ENCODE measurements at regions not wholly inside any gene's neighbourhood (a gene's known extent, or its start where the extent isn't known, plus 50 kb on each side); places are given as distances from the start of the nearest gene placed in this dataset.
"Not testable (repeated sequence)": the region's sequence is repeated elsewhere in the genome, so short reads cannot be mapped to it uniquely, and the experiment has no call there.

GRCh38 chr12:87596134-87596533, 433.1 kb downstream of the C12orf50 start:
- no peak for ATAC-seq
- no peak for DNase-seq (ENCODE audit: low spot score)

DNA sequence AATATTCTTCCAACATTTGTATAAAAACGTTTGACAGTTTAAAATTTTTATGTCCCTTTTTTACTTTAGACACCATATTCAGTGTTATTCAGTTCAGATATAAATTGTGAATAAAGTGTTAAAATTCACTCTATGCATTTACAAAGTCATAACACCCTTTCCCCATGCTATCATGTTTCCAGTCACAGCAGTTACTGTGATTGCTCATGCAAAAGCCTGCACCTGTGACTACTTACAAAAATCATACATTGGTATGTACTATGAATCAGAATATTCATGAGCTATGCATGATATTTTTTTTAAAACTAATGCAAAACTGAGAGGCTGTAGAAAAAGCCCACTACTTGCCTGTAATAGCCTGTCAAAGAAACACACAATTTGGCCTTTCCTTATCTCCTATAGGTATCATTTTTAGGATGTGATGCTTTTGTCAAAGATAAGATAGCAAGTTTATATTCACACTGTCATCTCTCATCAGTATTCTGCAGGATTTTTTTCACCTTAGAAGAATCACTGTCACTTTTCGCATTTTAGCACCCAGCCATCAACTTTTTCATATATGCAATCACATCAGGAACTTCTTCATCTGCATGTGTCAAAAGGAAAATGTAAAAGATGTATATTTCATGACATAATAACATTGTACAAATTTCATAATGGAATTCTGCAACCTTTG, 443.2 kb downstream of the C12orf50 start:
- DNase-seq (ENCODE audit: low spot score) = no peak
- no peak for ATAC-seq

GRCh38 chr12:87579091-87579490, 450.1 kb downstream of the C12orf50 start:
- not testable (repeated sequence) for ATAC-seq; DNase-seq (ENCODE audit: low spot score)

DNA sequence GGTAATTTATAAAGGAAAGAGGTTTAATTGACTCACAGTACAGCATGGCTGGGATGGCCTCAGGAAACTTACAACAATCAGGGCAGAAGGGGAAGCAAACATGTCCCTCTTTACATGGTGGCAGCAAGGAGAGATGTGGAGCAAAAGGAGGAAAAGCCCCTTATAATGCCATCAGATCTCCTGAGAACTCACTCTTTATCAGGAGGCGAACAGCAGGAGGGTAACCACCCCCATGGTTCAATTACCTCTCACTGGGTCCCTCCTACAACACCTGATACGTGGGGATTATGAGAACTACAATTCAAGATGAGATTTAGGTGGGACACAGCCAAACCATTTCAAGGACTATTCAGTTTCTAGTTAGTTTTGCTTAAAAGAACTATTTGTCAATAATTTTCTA, 453.3 kb downstream of the C12orf50 start:
- DNase-seq (ENCODE audit: low spot score) = no peak
- no peak for ATAC-seq

- not testable (repeated sequence) for DNase-seq (ENCODE audit: low spot score); ATAC-seq
Observed at GRCh38 chr12:87566918-87567317, 462.3 kb downstream of the C12orf50 start.

DNA sequence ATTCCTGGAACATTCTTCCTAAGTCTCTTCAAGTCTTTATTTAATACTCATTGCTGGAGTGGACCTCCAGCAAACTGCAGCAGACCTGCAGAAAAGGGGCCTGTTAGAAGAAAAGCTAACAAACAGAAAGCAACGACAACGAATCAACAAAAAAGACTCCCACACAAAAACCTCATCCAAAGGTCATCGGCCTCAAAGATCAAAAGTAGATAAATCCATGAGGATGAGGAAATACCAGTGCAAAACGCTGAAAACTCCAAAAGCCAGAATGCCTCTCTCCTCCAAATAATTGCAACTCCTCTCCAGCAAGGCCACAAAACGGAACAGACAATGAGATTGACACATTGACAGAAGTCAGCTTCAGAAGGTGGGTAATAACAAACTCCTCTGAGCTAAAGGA, 472.2 kb downstream of the C12orf50 start:
- ATAC-seq = no peak
- no peak for DNase-seq (ENCODE audit: low spot score)

- not testable (repeated sequence) for ATAC-seq; DNase-seq (ENCODE audit: low spot score)
Observed at GRCh38 chr12:87531213-87531612, 498.0 kb downstream of the C12orf50 start.

GRCh38 chr12:87529413-87529812, 499.8 kb downstream of the C12orf50 start:
- no peak for DNase-seq (ENCODE audit: low spot score)
- ATAC-seq = no peak

GRCh38 chr12:87520968-87521367, 508.2 kb downstream of the C12orf50 start:
- ATAC-seq = no peak
- no peak for DNase-seq (ENCODE audit: low spot score)

DNA sequence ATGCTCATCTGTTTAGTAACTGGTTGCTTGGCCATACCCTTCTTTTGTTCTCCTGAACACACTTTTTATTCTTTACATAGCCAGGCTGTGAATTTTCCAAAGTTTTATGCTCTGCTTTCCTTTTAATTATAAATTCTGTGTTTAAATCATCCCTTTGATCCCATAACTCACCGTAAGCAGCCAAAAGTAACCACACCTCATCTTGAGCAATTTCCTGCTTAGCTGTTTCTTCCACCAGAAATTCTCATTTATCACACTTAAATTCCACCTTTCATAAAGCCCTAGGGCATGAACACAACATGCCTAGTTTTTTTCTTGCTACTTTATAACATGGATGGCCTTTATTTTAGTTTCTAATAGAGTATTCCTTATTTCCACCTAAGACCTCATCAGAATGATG, 510.7 kb downstream of the C12orf50 start:
- no peak for ATAC-seq
- DNase-seq (ENCODE audit: low spot score) = no peak

GRCh38 chr12:87518036-87518435, 511.2 kb downstream of the C12orf50 start:
- no peak for DNase-seq (ENCODE audit: low spot score)
- ATAC-seq = no peak

DNA sequence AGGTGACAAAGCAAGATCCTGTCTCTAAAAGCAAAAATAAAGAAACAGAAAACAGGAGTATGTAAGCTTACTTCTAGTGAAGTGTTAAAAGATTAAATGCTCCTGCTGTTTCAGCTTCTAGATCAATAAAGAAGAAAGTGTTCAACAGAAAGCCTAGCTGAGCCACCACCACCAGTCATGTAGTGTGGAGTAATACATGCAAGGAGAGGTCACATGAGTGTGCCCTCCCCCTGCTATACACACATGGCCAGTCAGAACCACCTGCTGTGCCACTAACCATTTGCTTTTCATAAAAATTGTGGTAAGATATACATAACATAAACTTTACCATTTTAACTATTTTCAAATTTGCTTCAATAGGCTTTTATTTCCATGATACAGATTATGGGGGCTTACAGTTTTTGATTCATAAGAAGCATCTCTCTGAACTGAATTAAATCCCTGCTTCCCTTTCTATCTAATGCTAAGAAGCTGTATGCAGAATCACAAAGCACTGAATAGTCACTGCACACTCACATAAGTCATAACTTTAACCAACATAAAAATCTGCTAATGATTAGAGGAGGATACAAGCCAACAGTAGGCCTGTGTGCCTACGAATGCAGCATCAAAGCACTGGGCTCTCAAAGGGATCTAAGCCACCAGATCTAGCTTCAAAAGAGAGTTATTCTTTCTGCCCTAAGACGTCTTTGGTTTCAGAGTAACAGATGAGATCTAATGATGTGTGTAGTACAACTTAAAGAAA, 515.5 kb downstream of the C12orf50 start:
- ATAC-seq = no peak
- DNase-seq (ENCODE audit: low spot score) = no peak

DNA sequence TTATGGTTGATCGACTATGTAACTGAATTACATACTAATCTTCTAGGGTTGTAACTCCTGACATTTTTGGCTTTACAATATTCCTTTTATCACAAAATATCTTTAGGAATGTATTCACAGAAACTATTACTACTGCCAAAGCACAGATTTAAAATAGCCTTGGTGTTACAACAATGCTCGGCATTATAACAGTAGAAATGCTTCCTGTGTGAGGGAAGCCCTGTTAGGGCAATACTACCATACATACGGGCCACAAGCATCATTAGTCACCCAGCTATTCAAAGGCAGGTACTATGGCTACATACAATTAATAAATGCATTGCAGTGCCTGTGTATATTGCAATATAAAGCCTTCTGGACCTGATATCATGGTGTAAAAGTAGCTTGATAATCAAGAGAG, 517.8 kb downstream of the C12orf50 start:
- ATAC-seq (no peak), DNase-seq (ENCODE audit: low spot score) (no peak)

DNA sequence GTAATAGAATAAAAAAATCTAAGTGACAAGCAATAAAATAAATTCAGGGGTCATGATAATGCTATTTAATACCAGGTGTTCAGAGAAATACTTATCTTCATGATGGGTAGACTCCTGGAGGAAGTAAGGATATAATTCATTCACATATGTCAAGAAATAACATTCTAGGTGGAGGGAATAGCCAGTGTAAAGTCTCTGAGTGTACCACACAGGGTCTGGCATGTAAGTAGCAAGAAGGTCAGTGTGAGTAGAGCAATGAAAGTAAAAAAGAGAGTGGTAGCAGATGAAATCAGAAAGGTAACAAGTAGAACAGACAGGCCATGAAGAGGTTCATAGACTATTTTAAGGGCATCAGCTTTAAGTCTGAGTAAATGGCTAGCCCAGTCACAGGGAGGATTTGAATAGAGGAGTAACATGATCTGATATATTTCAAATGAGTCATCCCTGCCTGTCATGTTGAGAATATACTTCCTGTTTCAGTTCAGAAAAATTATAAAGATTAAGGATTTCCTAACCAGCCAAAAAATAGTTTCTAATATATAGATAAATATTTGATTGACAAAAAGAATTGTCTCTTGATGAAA, 519.9 kb downstream of the C12orf50 start:
- ATAC-seq (no peak), DNase-seq (ENCODE audit: low spot score) (no peak)

DNA sequence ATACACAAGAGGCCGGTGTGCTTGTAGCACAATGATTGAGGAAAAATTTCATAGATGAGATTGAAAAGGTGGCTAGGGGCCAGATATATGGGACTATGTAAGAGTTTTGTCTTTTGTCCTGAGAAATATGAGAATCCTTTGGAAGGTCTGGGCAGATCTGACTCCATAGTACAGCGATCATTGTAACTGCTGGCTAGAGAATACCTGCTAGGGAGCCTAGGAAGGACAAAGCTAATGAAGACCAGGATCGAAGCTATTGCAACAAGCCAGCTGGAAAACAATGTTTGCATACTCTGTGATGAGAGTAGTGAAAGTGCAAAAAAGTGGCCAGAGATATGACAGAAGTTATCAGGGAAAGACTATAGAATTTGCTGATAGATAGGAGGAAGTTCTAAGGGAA, 537.6 kb downstream of the C12orf50 start:
- ATAC-seq (peak; percentile 72), DNase-seq (ENCODE audit: low spot score) (no peak)

DNA sequence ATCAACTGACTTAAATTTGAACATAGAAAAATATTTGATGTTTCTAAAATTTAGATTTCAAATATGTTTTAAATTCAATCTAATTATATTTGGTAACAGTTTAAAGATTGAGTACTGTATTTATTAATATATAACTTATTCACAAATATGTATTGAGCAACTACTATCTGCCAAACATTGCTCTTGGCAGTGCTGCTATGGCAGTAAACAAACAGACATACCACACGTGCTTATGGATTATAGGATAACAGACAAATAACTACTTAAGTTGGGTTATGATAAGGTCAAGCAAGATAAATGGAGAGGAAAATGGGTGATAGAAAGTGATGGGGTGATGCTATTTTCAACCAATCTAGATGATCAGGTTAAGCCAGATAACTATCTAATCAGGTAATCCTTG, 538.1 kb downstream of the C12orf50 start:
- DNase-seq (ENCODE audit: low spot score) = no peak
- no peak for ATAC-seq

GRCh38 chr12:87469295-87469694, 559.9 kb downstream of the C12orf50 start:
- DNase-seq (ENCODE audit: low spot score) (no peak), ATAC-seq (no peak)

DNA sequence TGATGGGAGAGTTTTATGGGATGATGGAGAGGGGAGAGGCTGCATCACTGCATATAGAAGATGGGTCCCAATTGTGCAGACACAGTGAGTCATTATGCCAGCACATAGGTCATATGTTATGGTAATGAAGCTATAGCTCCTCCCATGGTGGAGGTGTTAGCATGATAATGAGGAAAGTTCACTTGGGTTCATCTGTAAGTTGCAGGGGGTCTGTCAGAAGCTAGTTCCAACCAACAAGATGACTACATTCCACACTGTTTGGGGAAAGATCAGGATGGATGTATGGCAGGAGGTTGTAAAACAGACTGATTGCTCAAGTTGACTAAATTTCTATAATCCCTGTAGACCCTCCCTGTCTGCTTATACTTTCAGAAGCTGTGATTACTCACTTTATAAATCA, 561.3 kb downstream of the C12orf50 start:
- no peak for DNase-seq (ENCODE audit: low spot score)
- ATAC-seq = no peak

- no peak for ATAC-seq
Observed at GRCh38 chr12:87464565-87464964, 564.6 kb downstream of the C12orf50 start.

DNA sequence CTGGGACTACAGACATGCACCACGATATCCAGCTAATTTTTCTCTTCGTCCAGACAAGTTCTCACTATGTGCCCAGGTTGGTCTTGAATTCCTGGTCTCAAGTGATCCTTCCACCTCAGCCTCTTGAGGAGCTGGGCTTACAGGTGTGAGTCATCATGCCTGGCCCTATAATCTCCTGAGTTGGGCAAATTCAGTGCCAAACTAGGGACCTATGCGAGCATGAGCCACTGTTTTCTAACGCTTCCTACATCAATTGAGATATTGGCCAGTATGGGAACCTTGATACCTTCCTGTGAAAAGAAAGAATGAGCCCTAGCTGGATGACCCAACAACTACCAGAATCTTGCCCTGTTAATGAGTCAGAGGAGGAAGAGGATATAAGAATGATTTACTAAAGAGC, 585.2 kb downstream of the C12orf50 start:
- ATAC-seq (no peak), DNase-seq (ENCODE audit: low spot score) (no peak)

More at GRCh38 chr12:87464565-87464964, 564.6 kb downstream of the C12orf50 start:
- DNase-seq (ENCODE audit: low spot score) = no peak

DNA sequence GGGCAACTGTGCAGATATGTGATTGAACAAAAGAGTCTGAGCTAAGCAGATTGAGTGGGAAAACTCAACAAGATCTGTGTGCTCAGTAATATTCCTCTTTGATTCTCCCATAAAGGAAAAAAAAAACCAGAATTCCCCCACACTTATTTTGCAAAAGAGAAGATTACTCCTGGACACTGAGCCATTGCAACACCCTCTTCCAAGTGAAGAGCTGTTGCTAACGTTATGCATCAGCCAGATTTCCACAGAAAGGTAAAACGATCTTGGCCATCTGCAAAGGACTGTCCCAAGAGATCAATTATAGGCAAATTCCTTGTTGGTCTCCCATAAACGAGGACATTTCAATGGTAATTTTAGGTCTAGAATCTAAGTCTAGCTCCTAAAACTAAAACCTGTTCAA, 587.7 kb downstream of the C12orf50 start:
- ATAC-seq = no peak
- DNase-seq (ENCODE audit: low spot score) = no peak
